CD4-positive, alpha-beta T cell (primary cell): ENCODE measurements at regions not wholly inside any gene's neighbourhood (a gene's known extent, or its start where the extent isn't known, plus 50 kb on each side); places are given as distances from the start of the nearest gene placed in this dataset.

Experiments
- ATAC-seq: fragments of 200-7000 bp; cut with Tn5 transposase; one replicate; pipeline ENCODE4 v1.10.0; 2022; ENCODE audit warnings: mild to moderate bottlenecking; ENCODE audit not compliant: poor library complexity
- CTCF ChIA-PET: fragments of 350-600 bp; sonication (Branson Sonifier 250); formaldehyde crosslinking; loops from one replicate; lab custom pipeline; 2021; ENCODE audit warnings: antibody characterized with exemption, inconsistent platforms; lab: Charles Lee
- POLR2A ChIA-PET: fragments of 350-600 bp; sonication (Branson Sonifier 250); formaldehyde crosslinking; loops from one replicate; lab custom pipeline; 2021; ENCODE audit warnings: antibody characterized with exemption, inconsistent platforms; lab: Charles Lee
- DNase-seq, 14 experiments: peaks; one replicate each; pipeline ENCODE4 v3.0.0-alpha.2; 2013 to 2020; ENCODE audit warnings: mixed read lengths in 2 of 14
- H3K27ac ChIP-seq, 2 donors: one replicate each; pipeline versions ENCODE4 v1.5.1 to v1.7.0; 2013; ENCODE audit warnings: low read length in 2 of 2, low read depth in 1 of 2, mild to moderate bottlenecking in 1 of 2
- H3K27me3 ChIP-seq, 2 experiments: 1 replicate in 1 of 2; 2 replicates in 1 of 2; pipeline versions ENCODE4 v1.6.1 to v1.7.0; 2013; ENCODE audit warnings: low read length in 2 of 2, control low read depth in 1 of 2, mild to moderate bottlenecking in 1 of 2, moderate library complexity in 1 of 2; ENCODE audit not compliant: insufficient read depth in 2 of 2, control insufficient read depth in 1 of 2
- H3K36me3 ChIP-seq: one replicate; pipeline ENCODE4 v1.6.1; 2013; ENCODE audit warnings: low read length, control low read depth; ENCODE audit not compliant: insufficient read depth
- H3K4me1 ChIP-seq: one replicate; pipeline ENCODE4 v1.6.1; 2013; ENCODE audit warnings: low read length, control low read depth; ENCODE audit not compliant: insufficient read depth
- H3K4me3 ChIP-seq: one replicate; pipeline ENCODE4 v1.5.1; 2013; ENCODE audit warnings: mild to moderate bottlenecking, low read length, moderate library complexity
- H3K9me3 ChIP-seq, 2 experiments: 1 replicate in 1 of 2; 2 replicates in 1 of 2; pipeline versions ENCODE4 v1.6.1 to v1.7.0; 2013; ENCODE audit warnings: low read length in 2 of 2, mild to moderate bottlenecking in 2 of 2, control low read depth in 1 of 2, moderate library complexity in 1 of 2; ENCODE audit not compliant: control insufficient read depth in 1 of 2, insufficient read depth in 1 of 2
- H3K27ac Mint-ChIP-seq: one replicate; pipeline ENCODE4 v1.8.0; 2020; ENCODE audit warnings: mixed read lengths
- H3K27me3 Mint-ChIP-seq: one replicate; pipeline ENCODE4 v1.8.0; 2021; ENCODE audit warnings: mixed read lengths
- H3K36me3 Mint-ChIP-seq: one replicate; pipeline ENCODE4 v1.8.0; 2021; ENCODE audit warnings: low read depth, mixed read lengths
- H3K4me1 Mint-ChIP-seq: one replicate; pipeline ENCODE4 v1.8.0; 2021; ENCODE audit warnings: low read depth, mixed read lengths
- H3K4me3 Mint-ChIP-seq: one replicate; pipeline ENCODE4 v1.8.0; 2020; ENCODE audit warnings: mild to moderate bottlenecking, mixed read lengths
- H3K9me3 Mint-ChIP-seq: one replicate; pipeline ENCODE4 v1.8.0; 2020; ENCODE audit warnings: mixed read lengths
- intact Hi-C, 2 experiments: fragments of 100-400 bp; cut with DNase I in 1 of 2; cut with micrococcal nuclease in 1 of 2; formaldehyde crosslinking; loops; one replicate each; pipeline versions ENCODE4 v1.15.1 to v1.9.0; 2023 to 2025; cut with DNase I, micrococcal nuclease
- TF ChIP-seq, protein P1 (sequence below): fragments of 200-600 bp; IDR thresholded peaks from one replicate; pipeline ENCODE4 v1.8.0; 2022; ENCODE audit warnings: antibody characterized with exemption, mild to moderate bottlenecking

GRCh38 chr6:14193524-14193923, 76.0 kb downstream of the CD83 start:
- Mint-ChIP-seq H3K27ac (no peak overlapping the region), H3K27me3 (peaks cover 6% of the 10 kb centered on the region), H3K4me3 (no peak overlapping the region), H3K36me3 (no peaks in the 10 kb centered on the region), H3K4me1 (no peaks in the 10 kb centered on the region), H3K9me3 (no peaks in the 10 kb centered on the region)
- TF ChIP-seq, protein P1, sequence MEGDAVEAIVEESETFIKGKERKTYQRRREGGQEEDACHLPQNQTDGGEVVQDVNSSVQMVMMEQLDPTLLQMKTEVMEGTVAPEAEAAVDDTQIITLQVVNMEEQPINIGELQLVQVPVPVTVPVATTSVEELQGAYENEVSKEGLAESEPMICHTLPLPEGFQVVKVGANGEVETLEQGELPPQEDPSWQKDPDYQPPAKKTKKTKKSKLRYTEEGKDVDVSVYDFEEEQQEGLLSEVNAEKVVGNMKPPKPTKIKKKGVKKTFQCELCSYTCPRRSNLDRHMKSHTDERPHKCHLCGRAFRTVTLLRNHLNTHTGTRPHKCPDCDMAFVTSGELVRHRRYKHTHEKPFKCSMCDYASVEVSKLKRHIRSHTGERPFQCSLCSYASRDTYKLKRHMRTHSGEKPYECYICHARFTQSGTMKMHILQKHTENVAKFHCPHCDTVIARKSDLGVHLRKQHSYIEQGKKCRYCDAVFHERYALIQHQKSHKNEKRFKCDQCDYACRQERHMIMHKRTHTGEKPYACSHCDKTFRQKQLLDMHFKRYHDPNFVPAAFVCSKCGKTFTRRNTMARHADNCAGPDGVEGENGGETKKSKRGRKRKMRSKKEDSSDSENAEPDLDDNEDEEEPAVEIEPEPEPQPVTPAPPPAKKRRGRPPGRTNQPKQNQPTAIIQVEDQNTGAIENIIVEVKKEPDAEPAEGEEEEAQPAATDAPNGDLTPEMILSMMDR: no peak
- ChIA-PET CTCF (no interaction called here), POLR2A (no interaction called here)
- ATAC-seq: no peak
- Histone ChIP-seq H3K9me3 (no peaks in the 10 kb centered on the region), H3K27me3 (peaks cover 0 to 2% of the 10 kb centered on the region in 2 experiments), H3K36me3 (no peaks in the 10 kb centered on the region), H3K4me1 (no peaks in the 10 kb centered on the region), H3K27ac (no peak overlapping the region), H3K4me3 (no peak overlapping the region)
- no peak for DNase-seq
- intact Hi-C loops: no loop called here

- H3K27ac ChIP-seq: no peak overlapping the region
- Mint-ChIP-seq H3K4me1 (no peaks in the 10 kb centered on the region), H3K27me3 (peaks cover 6% of the 10 kb centered on the region), H3K4me3 (no peak overlapping the region), H3K36me3 (no peaks in the 10 kb centered on the region), H3K27ac (no peak overlapping the region), H3K9me3 (no peaks in the 10 kb centered on the region)
- intact Hi-C loops: no loop called here
- ATAC-seq (no peak), DNase-seq (no peak)
- H3K27me3 ChIP-seq: peaks cover 0 to 2% of the 10 kb centered on the region in 2 experiments
- ChIA-PET POLR2A (no interaction called here), CTCF (no interaction called here)
- no peaks in the 10 kb centered on the region for H3K4me1 ChIP-seq
- no peaks in the 10 kb centered on the region for H3K36me3 ChIP-seq
- no peaks in the 10 kb centered on the region for H3K9me3 ChIP-seq
- TF ChIP-seq, protein P1: no peak
- H3K4me3 ChIP-seq: no peak overlapping the region
Observed at GRCh38 chr6:14194483-14194882, 76.9 kb downstream of the CD83 start.

GRCh38 chr6:14194976-14195375, 77.4 kb downstream of the CD83 start:
- H3K9me3 ChIP-seq: no peaks in the 10 kb centered on the region
- H3K27ac Mint-ChIP-seq: no peak overlapping the region
- no peaks in the 10 kb centered on the region for H3K36me3 Mint-ChIP-seq
- no peak overlapping the region for H3K4me3 ChIP-seq
- no peaks in the 10 kb centered on the region for H3K4me1 Mint-ChIP-seq
- H3K36me3 ChIP-seq: no peaks in the 10 kb centered on the region
- H3K4me3 Mint-ChIP-seq: no peak overlapping the region
- no peaks in the 10 kb centered on the region for H3K4me1 ChIP-seq
- H3K27me3 Mint-ChIP-seq: peaks cover 6% of the 10 kb centered on the region
- intact Hi-C loops: no loop called here
- DNase-seq (no peak), ATAC-seq (no peak)
- TF ChIP-seq, protein P1: no peak
- ChIA-PET POLR2A (no interaction called here), CTCF (no interaction called here)
- H3K9me3 Mint-ChIP-seq: no peaks in the 10 kb centered on the region
- H3K27ac ChIP-seq: no peak overlapping the region
- H3K27me3 ChIP-seq: peaks cover 0 to 2% of the 10 kb centered on the region in 2 experiments
